ENCODE measurements at regions not wholly inside any gene's neighbourhood (a gene's known extent, or its start where the extent isn't known, plus 50 kb on each side); places are given as distances from the start of the nearest gene placed in this dataset.

DNA sequence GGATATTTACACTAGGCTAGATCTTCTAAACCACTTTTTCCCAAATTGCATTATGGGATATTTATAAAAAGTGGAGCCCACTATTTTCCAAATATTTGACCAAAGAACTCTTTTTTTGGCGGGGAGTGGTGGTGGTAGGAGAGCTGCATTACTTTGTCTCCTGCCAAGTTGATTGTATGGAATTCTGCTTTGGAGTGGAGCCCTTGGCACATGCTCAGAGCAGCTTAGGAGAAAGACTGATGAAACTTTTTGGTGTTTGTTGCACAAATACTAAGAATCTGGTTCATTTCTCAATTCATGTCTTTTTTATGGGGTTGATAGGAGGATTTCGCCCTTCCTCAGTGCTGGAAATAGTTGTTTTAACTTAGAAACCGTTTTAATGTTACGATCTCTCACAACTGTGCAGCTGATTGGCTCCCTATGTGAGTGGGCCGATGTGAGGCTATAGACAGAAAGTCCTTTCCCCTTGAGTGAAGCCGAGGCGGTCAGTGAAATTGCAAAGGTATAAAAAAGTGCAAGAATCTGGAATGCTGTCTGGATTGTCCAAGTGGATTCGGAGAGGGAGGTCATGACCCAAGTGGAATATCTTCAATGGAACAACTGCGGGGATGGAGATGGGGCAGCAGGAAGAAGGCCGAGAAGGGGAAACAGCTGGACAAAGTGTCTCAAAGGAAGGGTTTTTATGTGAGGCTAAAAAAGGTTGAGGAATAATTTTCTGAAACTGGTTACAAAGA, 415.9 kb downstream of the FGF9 start:
- H3K27ac ChIP-seq (ENCODE audit: low read depth) = no peak overlapping the region
- no peaks in the 10 kb centered on the region for H3K9me2 ChIP-seq (ENCODE audit: insufficient read depth)
- no peaks in the 10 kb centered on the region for H3F3A ChIP-seq (replicated peaks; ENCODE audit: low read depth)
- ATAC-seq = no peak
- peaks cover 6% of the 10 kb centered on the region for H3K27me3 Mint-ChIP-seq (ENCODE audit: insufficient read depth, low read depth, poor library complexity)
- H3K4me2 ChIP-seq = no peak overlapping the region
- H3K27me3 ChIP-seq (ENCODE audit: insufficient read depth) = no peaks in the 10 kb centered on the region; the same call in 1 of the 2 replicates
- H3K36me3 Mint-ChIP-seq (ENCODE audit: low read depth) = no peaks in the 10 kb centered on the region
- TF ChIP-seq EZH2 (IDR thresholded peaks at IDR 0.05; ENCODE audit: low read depth, unreplicated experiment) = no peak
- TF ChIP-seq, protein P1, sequence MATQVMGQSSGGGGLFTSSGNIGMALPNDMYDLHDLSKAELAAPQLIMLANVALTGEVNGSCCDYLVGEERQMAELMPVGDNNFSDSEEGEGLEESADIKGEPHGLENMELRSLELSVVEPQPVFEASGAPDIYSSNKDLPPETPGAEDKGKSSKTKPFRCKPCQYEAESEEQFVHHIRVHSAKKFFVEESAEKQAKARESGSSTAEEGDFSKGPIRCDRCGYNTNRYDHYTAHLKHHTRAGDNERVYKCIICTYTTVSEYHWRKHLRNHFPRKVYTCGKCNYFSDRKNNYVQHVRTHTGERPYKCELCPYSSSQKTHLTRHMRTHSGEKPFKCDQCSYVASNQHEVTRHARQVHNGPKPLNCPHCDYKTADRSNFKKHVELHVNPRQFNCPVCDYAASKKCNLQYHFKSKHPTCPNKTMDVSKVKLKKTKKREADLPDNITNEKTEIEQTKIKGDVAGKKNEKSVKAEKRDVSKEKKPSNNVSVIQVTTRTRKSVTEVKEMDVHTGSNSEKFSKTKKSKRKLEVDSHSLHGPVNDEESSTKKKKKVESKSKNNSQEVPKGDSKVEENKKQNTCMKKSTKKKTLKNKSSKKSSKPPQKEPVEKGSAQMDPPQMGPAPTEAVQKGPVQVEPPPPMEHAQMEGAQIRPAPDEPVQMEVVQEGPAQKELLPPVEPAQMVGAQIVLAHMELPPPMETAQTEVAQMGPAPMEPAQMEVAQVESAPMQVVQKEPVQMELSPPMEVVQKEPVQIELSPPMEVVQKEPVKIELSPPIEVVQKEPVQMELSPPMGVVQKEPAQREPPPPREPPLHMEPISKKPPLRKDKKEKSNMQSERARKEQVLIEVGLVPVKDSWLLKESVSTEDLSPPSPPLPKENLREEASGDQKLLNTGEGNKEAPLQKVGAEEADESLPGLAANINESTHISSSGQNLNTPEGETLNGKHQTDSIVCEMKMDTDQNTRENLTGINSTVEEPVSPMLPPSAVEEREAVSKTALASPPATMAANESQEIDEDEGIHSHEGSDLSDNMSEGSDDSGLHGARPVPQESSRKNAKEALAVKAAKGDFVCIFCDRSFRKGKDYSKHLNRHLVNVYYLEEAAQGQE (IDR thresholded peaks at IDR 0.05; ENCODE audit: unreplicated experiment) = no peak
- TF ChIP-seq ZNF114 (CRISPR knock-in tag; IDR thresholded peaks at IDR 0.05) = no peak
- TF ChIP-seq, protein P2, sequence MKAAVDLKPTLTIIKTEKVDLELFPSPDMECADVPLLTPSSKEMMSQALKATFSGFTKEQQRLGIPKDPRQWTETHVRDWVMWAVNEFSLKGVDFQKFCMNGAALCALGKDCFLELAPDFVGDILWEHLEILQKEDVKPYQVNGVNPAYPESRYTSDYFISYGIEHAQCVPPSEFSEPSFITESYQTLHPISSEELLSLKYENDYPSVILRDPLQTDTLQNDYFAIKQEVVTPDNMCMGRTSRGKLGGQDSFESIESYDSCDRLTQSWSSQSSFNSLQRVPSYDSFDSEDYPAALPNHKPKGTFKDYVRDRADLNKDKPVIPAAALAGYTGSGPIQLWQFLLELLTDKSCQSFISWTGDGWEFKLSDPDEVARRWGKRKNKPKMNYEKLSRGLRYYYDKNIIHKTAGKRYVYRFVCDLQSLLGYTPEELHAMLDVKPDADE (IDR thresholded peaks at IDR 0.05) = no peak
- TF ChIP-seq, protein P3, sequence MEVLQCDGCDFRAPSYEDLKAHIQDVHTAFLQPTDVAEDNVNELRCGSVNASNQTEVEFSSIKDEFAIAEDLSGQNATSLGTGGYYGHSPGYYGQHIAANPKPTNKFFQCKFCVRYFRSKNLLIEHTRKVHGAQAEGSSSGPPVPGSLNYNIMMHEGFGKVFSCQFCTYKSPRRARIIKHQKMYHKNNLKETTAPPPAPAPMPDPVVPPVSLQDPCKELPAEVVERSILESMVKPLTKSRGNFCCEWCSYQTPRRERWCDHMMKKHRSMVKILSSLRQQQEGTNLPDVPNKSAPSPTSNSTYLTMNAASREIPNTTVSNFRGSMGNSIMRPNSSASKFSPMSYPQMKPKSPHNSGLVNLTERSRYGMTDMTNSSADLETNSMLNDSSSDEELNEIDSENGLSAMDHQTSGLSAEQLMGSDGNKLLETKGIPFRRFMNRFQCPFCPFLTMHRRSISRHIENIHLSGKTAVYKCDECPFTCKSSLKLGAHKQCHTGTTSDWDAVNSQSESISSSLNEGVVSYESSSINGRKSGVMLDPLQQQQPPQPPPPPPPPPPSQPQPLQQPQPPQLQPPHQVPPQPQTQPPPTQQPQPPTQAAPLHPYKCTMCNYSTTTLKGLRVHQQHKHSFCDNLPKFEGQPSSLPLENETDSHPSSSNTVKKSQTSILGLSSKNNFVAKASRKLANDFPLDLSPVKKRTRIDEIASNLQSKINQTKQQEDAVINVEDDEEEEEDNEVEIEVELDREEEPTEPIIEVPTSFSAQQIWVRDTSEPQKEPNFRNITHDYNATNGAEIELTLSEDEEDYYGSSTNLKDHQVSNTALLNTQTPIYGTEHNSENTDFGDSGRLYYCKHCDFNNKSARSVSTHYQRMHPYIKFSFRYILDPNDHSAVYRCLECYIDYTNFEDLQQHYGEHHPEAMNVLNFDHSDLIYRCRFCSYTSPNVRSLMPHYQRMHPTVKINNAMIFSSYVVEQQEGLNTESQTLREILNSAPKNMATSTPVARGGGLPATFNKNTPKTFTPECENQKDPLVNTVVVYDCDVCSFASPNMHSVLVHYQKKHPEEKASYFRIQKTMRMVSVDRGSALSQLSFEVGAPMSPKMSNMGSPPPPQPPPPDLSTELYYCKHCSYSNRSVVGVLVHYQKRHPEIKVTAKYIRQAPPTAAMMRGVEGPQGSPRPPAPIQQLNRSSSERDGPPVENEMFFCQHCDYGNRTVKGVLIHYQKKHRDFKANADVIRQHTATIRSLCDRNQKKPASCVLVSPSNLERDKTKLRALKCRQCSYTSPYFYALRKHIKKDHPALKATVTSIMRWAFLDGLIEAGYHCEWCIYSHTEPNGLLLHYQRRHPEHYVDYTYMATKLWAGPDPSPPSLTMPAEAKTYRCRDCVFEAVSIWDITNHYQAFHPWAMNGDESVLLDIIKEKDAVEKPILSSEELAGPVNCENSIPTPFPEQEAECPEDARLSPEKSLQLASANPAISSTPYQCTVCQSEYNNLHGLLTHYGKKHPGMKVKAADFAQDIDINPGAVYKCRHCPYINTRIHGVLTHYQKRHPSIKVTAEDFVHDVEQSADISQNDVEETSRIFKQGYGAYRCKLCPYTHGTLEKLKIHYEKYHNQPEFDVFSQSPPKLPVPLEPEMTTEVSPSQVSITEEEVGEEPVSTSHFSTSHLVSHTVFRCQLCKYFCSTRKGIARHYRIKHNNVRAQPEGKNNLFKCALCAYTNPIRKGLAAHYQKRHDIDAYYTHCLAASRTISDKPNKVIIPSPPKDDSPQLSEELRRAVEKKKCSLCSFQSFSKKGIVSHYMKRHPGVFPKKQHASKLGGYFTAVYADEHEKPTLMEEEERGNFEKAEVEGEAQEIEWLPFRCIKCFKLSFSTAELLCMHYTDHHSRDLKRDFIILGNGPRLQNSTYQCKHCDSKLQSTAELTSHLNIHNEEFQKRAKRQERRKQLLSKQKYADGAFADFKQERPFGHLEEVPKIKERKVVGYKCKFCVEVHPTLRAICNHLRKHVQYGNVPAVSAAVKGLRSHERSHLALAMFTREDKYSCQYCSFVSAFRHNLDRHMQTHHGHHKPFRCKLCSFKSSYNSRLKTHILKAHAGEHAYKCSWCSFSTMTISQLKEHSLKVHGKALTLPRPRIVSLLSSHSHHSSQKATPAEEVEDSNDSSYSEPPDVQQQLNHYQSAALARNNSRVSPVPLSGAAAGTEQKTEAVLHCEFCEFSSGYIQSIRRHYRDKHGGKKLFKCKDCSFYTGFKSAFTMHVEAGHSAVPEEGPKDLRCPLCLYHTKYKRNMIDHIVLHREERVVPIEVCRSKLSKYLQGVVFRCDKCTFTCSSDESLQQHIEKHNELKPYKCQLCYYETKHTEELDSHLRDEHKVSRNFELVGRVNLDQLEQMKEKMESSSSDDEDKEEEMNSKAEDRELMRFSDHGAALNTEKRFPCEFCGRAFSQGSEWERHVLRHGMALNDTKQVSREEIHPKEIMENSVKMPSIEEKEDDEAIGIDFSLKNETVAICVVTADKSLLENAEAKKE (CRISPR knock-in tag; IDR thresholded peaks at IDR 0.05) = no peak
- no peak for TF ChIP-seq STAT1 (IDR thresholded peaks at IDR 0.05; ENCODE audit: unreplicated experiment)
- TF ChIP-seq JUNB (IDR thresholded peaks at IDR 0.05; ENCODE audit: unreplicated experiment) = no peak
- TF ChIP-seq NANOG (IDR thresholded peaks at IDR 0.05; ENCODE audit: borderline replicate concordance) = no peak
- TF ChIP-seq EZH2phosphoT487 (IDR thresholded peaks at IDR 0.05; ENCODE audit: unreplicated experiment) = no peak
- TF ChIP-seq CREB1 (CRISPR knock-in tag; IDR thresholded peaks at IDR 0.05; ENCODE audit: low read depth) = no peak
- no peak for TF ChIP-seq POLR2AphosphoS5 (IDR thresholded peaks at IDR 0.05; ENCODE audit: low read depth)
- no peak for TF ChIP-seq ZNF331 (CRISPR knock-in tag; IDR thresholded peaks at IDR 0.05; ENCODE audit: low read depth)
- H3K9me3 Mint-ChIP-seq = no peaks in the 10 kb centered on the region
- no peak overlapping the region for H2AFZ ChIP-seq
- no peak overlapping the region for H3K27ac Mint-ChIP-seq
- no peaks in the 10 kb centered on the region for H4K20me1 ChIP-seq (replicated peaks; ENCODE audit: insufficient read depth)
- peaks cover 11% of the 10 kb centered on the region; the same call in 1 of the 2 replicates for H3K79me2 ChIP-seq (replicated peaks; ENCODE audit: insufficient read depth)
- H3K4me3 ChIP-seq = no peak overlapping the region
- no peak overlapping the region for H3K4me3 Mint-ChIP-seq
- peaks cover 11% of the 10 kb centered on the region for H3K4me1 Mint-ChIP-seq
- DNase-seq (ENCODE audit: low spot score) = no peak
- H3K4me1 ChIP-seq (ENCODE audit: insufficient read depth) = no peaks in the 10 kb centered on the region; the same call in 1 of the 2 replicates
- H3K36me3 ChIP-seq (ENCODE audit: insufficient read depth) = no peaks in the 10 kb centered on the region

Data from GM23338 (cell line).